ENCODE measurements at regions not wholly inside any gene's neighbourhood (a gene's known extent, or its start where the extent isn't known, plus 50 kb on each side); places are given as distances from the start of the nearest gene placed in this dataset.
"Not testable (repeated sequence)": the region's sequence is repeated elsewhere in the genome, so short reads cannot be mapped to it uniquely, and the experiment has no call there.

DNA sequence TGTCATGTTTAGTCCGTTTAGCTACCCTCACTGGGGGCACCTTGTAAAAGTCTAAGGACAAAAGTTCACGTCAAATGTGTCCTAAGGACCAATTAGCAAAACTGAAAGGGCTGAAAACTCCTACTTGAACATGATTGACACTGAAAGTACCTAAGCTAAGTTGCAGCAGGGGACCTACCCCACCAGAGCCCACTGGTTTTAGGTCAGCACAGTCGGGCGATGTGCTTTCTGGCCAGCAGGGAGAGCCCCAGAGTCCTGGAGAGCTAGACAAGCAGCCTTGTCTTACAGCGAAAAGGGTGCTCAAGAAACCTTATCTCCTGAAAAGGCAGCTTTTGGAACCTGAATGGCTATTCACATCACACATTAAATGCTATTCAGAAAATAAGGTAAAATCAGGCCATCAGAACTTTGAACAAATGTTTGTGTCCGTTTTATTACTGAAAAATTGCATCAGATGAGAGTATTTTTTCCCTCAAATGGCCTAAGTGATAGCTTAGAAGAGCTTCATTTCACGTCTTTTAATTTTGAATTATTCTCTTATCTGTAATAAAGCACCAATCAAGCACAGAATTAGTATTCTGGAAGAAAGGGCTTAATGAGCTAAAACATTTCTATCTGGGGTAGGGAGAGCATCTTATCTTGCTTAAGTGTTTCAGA, 52.2 kb upstream of the MKI67 start:
- no peak for DNase-seq

DNA sequence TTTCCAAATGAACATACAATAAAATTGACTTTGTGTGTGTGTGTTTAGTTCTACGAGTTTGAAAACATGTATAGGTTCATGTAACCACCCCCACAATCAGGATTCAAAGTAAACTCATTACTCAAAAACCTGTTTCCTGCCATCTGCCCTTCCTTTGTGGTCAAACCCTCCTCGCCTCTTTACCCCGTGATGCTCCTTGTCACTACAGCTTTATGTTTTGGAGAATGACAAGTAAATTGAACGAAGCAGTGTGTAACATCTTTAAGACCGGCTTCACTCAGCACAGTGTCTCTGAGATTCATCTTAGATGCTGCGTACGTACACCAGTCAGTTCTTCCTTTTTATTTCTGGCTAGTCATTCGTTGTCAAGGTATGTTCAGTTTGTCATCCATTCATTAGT, 54.6 kb upstream of the MKI67 start:
- DNase-seq, result no peak

DNA sequence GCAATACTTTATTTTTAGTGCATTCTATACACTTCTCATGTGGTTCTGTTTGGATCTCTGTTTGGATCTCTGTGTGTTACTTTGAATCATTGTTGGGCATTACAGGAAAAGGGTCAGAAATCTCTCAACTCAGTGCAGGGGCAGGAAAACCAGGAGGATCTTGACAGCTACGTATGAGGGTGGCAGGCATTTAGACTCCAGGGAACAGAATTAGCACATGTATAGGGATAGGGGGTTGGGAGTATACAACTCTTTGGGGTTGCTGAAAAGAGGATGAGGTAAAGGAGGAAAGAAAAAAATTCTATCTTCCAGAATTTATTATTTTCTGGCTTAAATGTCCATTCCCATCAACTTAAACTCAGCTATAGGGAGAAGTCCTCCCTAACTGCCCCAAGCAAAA, 59.4 kb upstream of the MKI67 start:
- DNase-seq, result no peak

GRCh38 chr10:128186959-128187787, 61.0 kb upstream of the MKI67 start:
- DNase-seq, result no peak

DNA sequence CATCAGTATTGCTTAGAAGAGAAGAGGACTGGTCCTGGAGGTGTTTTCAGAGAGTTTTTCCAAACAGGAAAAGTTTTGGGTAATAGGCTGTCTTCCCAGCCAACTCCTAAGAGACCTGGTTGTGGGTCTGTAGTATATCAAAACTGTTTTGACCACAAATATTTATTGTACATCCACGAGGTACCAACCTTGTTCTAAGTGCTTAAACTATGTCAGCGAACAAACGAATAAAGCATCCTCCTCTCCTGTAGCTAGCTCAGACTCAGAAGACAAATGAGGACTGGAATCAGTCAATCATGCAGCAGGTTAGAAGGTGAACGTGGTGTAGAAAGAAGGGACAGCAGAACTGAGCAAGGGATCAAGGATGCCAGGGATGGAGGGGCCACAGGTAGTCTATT, 61.6 kb upstream of the MKI67 start:
- DNase-seq, result no peak

DNA sequence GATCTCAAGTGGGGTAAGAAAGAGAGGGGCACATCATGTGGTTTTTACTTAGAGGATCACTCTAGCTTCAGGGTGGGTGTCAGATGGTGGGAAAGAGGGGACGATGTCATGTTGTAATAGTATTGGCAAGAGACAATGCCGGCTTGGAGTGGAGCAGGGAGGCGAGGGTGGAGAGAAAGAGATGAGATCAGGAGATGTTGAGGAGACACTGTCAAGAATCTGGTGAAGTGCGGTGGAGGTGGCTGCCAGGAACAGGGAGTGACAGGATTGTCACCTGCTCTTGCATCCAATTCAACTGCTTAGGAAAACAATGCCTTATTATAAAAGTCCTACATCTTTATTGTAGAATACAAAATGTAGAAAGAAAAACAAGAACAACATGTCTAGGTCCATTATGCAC, 63.0 kb upstream of the MKI67 start:
- DNase-seq, result no peak

DNA sequence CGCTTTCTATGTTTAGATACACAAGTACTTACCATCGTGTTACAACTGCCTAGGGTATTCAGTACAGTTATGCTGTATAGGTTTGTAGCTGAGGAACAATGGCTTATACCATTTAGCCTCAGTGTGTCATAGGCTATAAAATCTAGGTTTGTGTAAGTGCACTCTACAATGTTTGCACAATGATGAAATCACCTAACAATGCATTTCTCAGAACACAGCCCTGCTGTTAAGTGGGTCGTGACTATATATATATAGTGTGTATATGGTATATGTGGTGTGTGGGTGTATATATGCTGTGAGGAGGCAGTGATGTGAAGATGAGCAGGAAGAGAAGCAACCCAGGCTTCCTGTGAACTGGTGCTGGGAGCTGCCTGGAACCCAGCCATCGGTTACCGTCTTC, 65.6 kb upstream of the MKI67 start:
- no peak for DNase-seq

DNA sequence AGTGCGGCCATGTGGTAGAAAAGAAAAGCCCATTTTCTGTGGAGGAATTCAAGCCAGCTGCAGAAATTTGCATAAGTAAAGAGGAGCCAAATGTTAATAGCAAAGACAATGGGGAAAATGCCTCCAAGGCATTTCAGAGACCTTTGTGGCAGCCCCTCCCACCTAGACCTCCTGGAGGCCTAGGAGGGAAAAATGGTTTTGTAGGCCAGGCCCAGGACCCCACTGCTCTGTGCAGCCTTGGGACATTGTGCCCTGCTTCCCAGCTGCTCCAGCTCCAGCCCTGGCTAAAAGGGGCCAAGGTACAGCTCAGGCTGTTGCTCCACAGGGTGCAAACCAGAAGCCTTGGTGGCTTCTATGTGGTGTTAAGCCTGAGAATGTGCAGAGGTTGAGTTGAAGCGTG, 75.6 kb upstream of the MKI67 start:
- DNase-seq, result not testable (repeated sequence)

- DNase-seq, result no peak
These were observed 76.8 kb upstream of the MKI67 start for GRCh38 chr10:128203028-128203427.

- not testable (repeated sequence) for DNase-seq
These were observed 79.4 kb upstream of the MKI67 start for GRCh38 chr10:128205591-128205990.

- DNase-seq, result no peak
These were observed 80.5 kb upstream of the MKI67 start for GRCh38 chr10:128206676-128207075.

DNA sequence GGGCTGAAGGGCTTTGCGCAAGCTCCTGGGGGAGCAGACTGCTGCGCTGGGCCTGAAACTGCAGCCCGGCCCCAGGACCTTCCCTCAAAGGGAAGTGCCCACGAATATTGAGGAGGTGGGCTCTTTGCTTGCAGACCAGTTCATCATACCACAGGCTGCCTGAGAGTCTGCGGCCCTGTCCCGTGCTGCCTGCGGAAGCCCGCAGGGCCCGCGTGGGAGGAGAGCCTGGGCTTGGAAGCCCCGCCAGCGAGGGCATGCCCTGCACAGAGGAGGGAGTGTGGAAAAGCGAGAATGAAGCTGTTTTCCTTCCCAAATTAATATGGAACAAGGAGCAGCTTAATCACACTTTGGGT, 83.6 kb upstream of the MKI67 start:
- DNase-seq, result no peak

GRCh38 chr10:128210215-128211063, 84.2 kb upstream of the MKI67 start:
- no peak for DNase-seq

DNA sequence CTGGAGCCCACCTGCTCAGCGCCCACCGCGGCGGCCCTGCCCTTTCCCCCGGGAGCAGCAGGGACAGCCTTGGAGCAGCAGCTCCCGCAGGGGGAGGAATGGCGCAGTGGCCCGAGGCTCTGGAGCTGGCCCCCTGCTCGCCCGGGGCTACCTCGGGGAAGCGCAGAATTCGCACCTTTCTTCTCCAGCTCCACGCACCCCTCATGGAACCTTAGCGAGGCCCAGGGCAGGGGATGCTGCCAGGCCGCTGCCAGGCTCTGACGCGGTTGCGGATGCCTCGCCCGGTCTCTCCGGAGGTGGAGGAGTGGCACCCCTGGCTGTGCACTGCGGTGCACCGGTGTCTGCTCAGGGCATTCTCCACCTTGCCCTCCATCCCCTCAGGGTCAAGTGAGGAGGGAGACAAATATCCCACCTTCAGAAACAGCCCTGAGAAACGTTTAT, 84.9 kb upstream of the MKI67 start:
- DNase-seq, result no peak

DNA sequence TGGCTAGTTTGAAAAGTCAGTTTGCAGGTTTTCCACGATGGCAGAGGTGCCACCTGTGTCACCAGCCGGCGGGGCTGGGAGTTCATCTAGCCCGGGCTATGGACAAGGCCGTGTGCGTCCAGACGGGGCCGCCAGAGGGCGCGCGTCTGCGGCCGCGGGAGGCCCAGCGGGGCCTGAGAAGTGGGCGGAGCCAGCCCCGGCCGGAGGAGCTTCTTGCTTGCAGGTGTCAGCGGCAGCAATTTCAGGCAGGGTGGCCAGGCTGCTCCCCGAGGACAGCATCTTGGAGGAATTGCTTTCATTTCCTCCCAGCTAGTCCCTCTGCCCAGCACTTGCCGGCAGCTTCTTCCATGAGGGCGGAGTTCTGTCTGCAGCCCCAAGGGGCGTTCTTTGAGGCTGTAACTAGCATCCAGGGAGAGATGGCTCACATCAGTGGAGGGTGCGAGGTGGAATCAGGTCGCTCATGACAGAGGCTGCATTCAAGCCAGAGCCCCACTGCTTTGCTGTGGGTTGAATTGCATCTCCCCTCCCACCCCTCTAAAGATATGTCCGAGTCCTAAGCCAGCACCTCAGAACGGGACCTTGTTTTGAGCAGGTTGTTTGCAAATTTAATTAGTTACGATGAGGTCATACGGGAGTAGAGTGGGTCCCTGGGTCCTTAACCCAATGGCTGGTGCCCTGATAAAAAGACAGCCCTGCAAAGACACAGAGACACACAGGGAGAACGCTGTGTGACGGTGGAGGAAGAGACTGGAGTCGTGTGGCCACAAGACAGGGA, 85.9 kb upstream of the MKI67 start:
- peak; percentile 62 for DNase-seq

DNA sequence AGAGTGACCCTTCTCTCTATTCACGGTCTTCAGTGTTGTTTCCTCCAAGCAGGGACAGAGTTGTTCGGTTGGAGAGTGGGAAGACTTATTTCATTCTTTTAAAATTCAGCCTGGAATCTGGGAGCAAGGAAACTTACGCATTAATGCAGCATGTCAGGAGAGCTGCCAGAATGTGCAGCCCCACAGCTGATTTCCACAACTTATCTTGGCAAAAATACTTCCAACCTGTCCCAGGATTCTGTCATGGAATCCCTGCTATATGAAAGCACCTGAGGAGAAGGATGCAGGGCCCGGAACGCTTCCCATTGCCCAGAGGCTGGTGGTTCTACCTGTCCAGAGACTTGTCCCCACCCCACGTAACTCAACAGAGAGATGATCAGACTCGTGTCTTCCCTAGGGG, 86.9 kb upstream of the MKI67 start:
- no peak for DNase-seq

DNA sequence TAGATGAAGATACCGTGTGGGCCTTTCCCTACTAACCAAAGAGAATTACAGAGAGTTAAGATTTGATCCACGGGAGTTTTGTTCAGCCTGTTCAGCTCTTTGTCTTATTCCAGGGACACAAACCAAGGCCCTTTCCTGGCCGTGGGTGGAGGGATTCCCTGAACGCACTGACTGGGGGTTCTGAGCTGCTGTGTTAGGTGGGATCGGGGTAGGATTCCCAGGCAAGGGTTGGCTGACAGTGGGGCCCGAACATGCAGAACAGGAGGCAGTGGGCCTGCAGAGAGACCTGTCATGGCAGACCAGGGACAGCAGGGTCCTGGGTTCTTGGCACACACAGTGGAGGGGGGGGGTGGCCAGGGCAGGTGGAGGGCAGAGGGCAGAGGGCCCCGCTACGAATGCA, 89.5 kb upstream of the MKI67 start:
- no peak for DNase-seq

DNA sequence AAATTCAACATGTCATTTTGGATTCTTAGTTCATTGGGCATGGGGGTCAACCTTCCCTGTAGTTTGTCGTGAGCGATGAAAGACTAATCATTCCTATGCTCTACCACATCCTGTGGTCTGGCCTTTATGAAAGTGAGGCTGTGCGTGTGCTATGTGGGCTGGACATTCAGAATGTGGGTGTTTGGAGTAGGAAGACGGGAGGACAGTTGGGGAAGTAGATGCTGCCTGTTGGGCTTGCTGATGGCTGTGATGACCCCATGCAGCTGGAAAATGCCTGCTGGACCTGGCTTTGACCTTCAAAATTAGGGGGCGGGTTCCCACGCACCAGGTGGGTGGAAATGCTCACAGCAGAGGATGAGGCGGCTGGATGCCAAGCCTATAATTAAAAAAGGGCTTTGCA, 90.9 kb upstream of the MKI67 start:
- no peak for DNase-seq

DNA sequence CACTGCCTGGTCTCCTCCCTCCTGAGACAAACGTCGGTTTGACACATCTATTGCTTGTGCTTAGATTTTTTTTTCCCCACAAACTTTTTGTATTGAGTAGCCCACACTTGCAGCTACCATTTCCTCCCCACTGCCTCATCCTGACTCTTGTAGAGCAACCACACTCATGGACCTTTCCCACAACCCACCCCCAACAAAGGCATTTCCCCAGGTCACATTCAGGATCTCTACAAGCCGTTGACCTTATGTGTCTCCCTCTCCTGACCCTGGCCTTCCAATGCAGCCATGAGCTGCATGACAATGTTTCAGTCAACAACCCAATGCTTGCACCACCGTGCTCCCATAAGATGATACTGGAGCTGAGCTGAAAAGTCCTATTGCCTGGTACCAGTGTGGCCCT, 91.9 kb upstream of the MKI67 start:
- DNase-seq, result no peak

GRCh38 chr10:128219295-128219694, 93.1 kb upstream of the MKI67 start:
- DNase-seq, result no peak

DNA sequence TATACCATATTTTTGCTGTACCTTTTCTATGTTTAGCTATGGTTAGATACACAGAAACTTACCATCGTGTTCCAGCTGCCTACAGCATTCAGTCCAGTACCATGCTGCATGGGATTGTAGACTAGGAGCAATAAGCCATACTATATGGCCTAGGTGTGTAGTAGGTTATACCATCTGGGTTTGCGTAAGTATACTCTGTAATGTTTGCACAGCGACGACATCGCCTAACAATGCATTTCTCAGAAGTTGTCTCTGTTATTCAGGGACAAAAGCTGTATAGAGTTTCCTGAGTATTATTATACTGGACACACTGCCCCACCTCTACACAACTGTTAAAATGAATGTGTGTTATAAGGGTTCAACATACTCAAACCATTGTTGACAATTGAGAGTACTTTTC, 93.8 kb upstream of the MKI67 start:
- DNase-seq, result no peak

DNA sequence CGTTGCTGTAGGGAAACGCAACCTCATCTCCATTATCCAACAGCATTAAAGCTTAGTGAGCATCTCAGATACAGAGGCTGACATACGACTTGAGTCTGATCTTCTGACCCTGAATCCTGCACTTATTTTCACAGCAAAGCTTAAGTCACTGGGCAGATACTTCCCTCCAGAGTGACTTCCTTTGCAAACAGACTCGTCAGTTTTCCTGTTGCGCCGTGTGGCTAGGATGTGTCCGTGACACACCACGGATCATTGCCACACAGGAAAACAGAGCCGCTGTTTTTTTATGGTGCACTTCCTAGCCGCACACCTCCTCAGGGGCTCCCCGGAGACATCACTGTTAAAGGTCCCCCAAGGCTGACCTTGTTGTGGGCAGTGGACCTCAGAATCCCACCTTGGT, 94.9 kb upstream of the MKI67 start:
- DNase-seq, result no peak

DNA sequence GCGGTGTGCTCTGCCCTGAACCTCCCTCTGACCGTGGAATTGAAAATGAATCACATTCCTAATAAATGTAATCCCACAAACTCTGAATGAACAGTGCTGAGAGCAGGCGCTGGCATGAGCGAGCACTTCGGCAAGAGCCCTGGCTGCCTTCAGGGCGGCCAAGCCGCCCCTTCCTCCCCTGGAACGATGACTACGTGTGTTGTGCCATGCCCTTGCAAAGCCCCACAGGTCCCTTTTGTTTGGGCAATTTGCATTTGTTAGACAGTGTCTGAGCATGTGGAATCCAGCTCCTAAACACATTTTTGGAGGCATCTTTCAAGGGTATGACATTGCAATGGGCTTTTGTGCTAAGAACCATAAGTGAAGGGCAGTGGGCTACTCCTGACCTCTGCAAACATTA, 95.6 kb upstream of the MKI67 start:
- no peak for DNase-seq

Data from occipital lobe (tissue), 1 donor.